Panc1 (cell line): ENCODE measurements at regions not wholly inside any gene's neighbourhood (a gene's known extent, or its start where the extent isn't known, plus 50 kb on each side); places are given as distances from the start of the nearest gene placed in this dataset.

Experiments used
- CTCF ChIP-seq: fragments of 450-650 bp; IDR thresholded peaks from 2 replicates; pipeline ENCODE4 v1.5.1; 2017; ENCODE audit warnings: mild to moderate bottlenecking
- POLR2AphosphoS5 ChIP-seq: IDR thresholded peaks from 2 replicates; pipeline ENCODE4 v1.6.1; 2012; ENCODE audit warnings: mild to moderate bottlenecking, low read depth, low read length, moderate library complexity
- TCF7L2 ChIP-seq: IDR thresholded peaks from 2 replicates; pipeline ENCODE4 v1.6.1; 2011; ENCODE audit warnings: mild to moderate bottlenecking, low read depth, low read length, inconsistent platforms

- no peak for TF ChIP-seq POLR2AphosphoS5
- no peak for TF ChIP-seq CTCF
- TF ChIP-seq TCF7L2, result no peak
Observed at GRCh38 chr13:78129359-78129758, 210.7 kb upstream of the EDNRB start.
